Posterior cingulate gyrus (tissue), 11 donors: ENCODE measurements at regions not wholly inside any gene's neighbourhood (a gene's known extent, or its start where the extent isn't known, plus 50 kb on each side); places are given as distances from the start of the nearest gene placed in this dataset.

Source experiments
- DNase-seq, 10 donors: peaks; one replicate each; pipeline versions ENCODE4 v3.0.0 to v3.0.0-alpha.2; 2020 to 2021; ENCODE audit warnings: mixed read lengths in 3 of 10
- intact Hi-C: fragments of 100-400 bp; cut with DNase I; formaldehyde crosslinking; loops from one replicate; pipeline ENCODE4 v1.15.1; 2023

DNA sequence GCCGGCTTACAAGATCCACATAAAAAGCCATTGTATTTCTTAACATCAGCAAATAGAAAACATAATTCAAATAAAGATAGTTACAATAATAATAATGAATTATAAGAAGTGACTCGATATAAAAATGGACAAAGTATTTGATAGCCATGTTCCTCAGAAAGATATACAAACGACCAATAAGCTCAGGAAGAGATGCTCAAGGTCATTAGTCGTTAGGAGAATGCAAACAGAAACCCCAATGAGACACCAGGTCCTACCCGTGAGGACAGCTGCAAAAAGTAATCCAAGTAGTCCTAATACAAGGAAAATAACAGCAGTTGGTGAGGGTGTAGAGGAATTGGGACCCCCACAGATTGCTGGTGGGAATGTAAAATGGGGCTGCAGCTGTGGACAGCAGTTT is 54.2 kb upstream of the INPP5A start:
- intact Hi-C loops, result no loop called here
- DNase-seq, result no peak

DNA sequence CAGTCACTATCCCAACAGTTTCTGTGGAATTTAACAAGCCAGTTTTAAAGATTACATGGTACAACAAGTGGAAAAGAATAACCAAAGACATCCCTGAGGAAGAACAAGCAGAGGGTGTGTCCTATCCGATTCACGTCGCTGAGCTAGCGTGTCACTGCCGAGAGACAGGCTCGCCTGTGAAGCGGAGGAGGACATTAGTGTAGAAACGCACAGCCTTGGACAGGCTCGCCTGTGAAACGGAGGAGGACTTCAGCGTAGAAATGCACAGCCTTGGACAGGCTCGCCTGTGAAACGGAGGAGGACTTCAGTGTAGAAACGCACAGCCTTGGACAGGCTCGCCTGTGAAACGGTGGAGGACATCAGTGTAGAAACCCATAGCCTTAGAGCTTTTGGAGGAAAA is 52.7 kb upstream of the INPP5A start:
- DNase-seq, result peak in 4 of 10 donors; percentile 12 to 78 (median 48)
- intact Hi-C loops, result no loop called here

DNA sequence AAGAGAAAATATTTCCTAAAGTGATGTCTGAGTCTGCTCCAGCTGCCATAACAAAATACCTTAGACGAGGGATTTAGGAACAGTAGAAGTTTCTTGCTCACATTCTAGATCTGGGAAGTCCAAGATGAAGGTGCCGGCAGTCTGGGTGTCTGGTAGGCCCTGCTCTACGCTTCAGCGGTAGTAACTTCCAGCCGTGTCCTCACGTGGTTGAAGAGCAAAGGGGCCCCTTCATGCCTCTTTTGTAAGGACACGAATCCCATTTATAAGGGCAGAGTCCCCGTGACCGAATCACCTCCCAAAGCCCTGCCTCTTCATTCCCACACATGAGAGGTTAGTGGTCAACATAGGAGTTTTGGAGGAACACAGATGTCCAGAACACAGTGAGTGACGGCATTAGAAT is 52.2 kb upstream of the INPP5A start:
- DNase-seq, result peak in 2 of 10 donors; percentile 2 to 22
- intact Hi-C loops, result no loop called here

DNA sequence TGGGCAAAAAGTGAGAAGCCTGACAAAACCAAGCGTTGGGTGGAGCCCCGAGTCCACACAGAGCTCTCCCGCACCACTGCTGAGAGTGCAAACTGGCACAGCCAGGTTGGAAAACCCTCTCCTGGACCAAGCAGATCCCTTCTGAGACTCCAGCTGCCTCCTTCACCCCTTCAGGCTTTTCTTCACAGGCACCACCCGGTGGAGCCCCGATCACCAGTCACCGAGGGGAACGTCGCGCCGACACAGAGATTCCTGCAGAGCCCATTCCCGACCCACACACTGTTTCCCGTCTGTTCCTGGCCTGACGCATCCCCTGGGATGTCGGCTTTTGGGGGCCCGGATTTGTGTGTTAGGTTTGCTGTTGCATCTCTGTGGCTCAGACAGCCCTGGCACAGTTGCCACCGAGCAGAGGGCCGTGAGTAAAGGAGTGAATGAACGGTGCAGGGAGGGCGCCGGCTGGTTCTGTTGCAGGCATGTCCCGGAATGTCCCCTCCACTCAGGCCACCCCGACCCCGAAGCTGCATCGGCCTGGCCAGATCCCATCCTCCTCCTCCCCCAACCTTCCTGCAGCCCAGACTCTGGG is 51.0 kb upstream of the INPP5A start:
- DNase-seq, result peak in 2 of 10 donors; percentile 61 to 63
- intact Hi-C loops, result no loop called here

DNA sequence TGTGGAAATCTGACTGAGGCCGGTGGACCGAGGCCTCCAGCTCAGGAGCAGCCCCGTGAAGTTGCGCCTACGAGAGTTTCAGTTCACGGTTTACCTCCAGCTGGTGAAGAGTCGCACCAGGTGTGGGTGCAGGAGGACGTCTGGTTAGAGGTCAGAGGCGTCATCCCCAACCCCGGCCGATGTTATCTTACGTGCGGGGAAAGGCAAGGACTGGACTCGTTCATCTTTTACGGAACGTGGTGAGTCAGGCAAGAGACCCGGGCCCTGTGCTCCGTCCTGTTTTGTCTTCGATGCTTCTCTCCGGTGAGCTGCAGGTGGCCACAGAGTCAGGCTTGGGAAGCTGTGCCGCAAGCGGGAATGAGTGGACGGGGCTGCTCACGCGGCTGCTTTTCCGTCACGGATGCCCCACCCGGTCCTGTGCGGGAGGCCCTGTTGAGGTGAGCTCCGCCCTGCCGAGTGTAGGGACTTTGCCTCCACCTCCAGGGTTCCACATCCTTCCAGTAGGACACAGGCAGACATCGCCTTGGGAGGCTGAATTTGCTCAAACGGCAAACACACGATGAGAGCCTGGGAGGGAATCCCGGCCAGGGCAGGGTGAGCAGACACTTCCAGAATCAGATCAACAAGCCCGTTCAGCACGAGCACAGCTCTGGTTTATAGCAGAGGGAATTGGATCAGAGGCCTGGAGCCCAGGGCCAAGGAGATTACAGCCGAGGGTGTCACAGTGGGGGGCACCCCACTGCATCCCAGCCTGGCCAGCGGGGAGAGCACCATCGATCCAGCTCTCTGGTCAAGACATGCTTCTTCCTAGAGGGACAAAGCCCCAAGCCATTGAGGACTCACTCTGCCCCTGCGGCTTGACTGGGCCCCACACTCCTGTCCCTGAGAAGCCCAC is 50.1 kb upstream of the INPP5A start:
- peak in 2 of 10 donors; percentile 55 to 72 for DNase-seq
- intact Hi-C loops, result no loop called here
